Stomach (tissue), 4 donors: ENCODE measurements at regions not wholly inside any gene's neighbourhood (a gene's known extent, or its start where the extent isn't known, plus 50 kb on each side); places are given as distances from the start of the nearest gene placed in this dataset.

Source experiments
- CTCF ChIP-seq, 7 experiments: fragments of 450-650 bp in 4 of 7; fragments of 200-600 bp in 3 of 7; sonication (generic) in 3 of 7; IDR thresholded peaks; one replicate each; pipeline ENCODE4 v1.5.1; 2016 to 2019; ENCODE audit warnings: antibody characterized with exemption in 7 of 7, control low read depth in 2 of 7, mild to moderate bottlenecking in 1 of 7
- EP300 ChIP-seq: sonication (generic); formaldehyde crosslinking; IDR thresholded peaks from one replicate; pipeline ENCODE4 v1.6.1; 2017; ENCODE audit warnings: antibody characterized with exemption
- POLR2A ChIP-seq, 4 donors: fragments of 450-650 bp; IDR thresholded peaks; one replicate each; pipeline ENCODE4 v1.6.1; 2016; ENCODE audit warnings: antibody characterized with exemption in 4 of 4, control low read depth in 2 of 4, mild to moderate bottlenecking in 1 of 4, moderate library complexity in 1 of 4

- TF ChIP-seq CTCF (IDR thresholded peaks at IDR 0.05) (no peak), POLR2A (IDR thresholded peaks at IDR 0.05) (no peak), EP300 (no peak)
Observed at GRCh38 chr13:57970404-57970803, 338.9 kb downstream of the PCDH17 start.
